DOHH2 (cell line): ENCODE measurements at regions not wholly inside any gene's neighbourhood (a gene's known extent, or its start where the extent isn't known, plus 50 kb on each side); places are given as distances from the start of the nearest gene placed in this dataset.

Experiments
- CTCF ChIP-seq: fragments of 200-600 bp; sonication (generic); IDR thresholded peaks from one replicate; pipeline ENCODE4 v1.5.1; 2014; ENCODE audit warnings: antibody characterized with exemption, mild to moderate bottlenecking, low read depth, low read length; ENCODE audit not compliant: poor library complexity, severe bottlenecking
- EZH2phosphoT487 ChIP-seq: fragments of 200-600 bp; sonication (generic); IDR thresholded peaks from 2 replicates; pipeline ENCODE4 v1.6.1; 2017; ENCODE audit warnings: borderline replicate concordance, mild to moderate bottlenecking, antibody characterized with exemption, low read length, moderate library complexity, mixed read lengths

GRCh38 chr2:147636886-147637285 is 207.9 kb upstream of the ACVR2A start:
- no peak for TF ChIP-seq CTCF
- no peak for TF ChIP-seq EZH2phosphoT487
